Rectal smooth muscle tissue (tissue), 1 donor: ENCODE measurements at regions not wholly inside any gene's neighbourhood (a gene's known extent, or its start where the extent isn't known, plus 50 kb on each side); places are given as distances from the start of the nearest gene placed in this dataset.
"Not testable (repeated sequence)": the region's sequence is repeated elsewhere in the genome, so short reads cannot be mapped to it uniquely, and the experiment has no call there.

Experiments used
- H3K27ac ChIP-seq: one replicate; pipeline ENCODE4 v1.7.0; 2013; ENCODE audit warnings: low read depth, low read length, inconsistent platforms
- H3K27me3 ChIP-seq: one replicate; pipeline ENCODE4 v1.7.0; 2013; ENCODE audit warnings: low read length; ENCODE audit not compliant: control insufficient read depth, insufficient read depth
- H3K36me3 ChIP-seq: one replicate; pipeline ENCODE4 v1.7.0; 2013; ENCODE audit warnings: low read length; ENCODE audit not compliant: control insufficient read depth, insufficient read depth
- H3K4me1 ChIP-seq: one replicate; pipeline ENCODE4 v1.7.0; 2013; ENCODE audit warnings: low read length; ENCODE audit not compliant: control insufficient read depth, insufficient read depth
- H3K4me3 ChIP-seq: one replicate; pipeline ENCODE4 v1.7.0; 2013; ENCODE audit warnings: low read length
- H3K9ac ChIP-seq: one replicate; pipeline ENCODE4 v1.7.0; 2013; ENCODE audit warnings: low read length

- Histone ChIP-seq H3K27me3 (peaks cover 2% of the 10 kb centered on the region), H3K27ac (no peak overlapping the region), H3K36me3 (no peaks in the 10 kb centered on the region), H3K4me3 (no peak overlapping the region), H3K9ac (no peak overlapping the region), H3K4me1 (no peaks in the 10 kb centered on the region)
Observed at GRCh38 chr2:128591861-128592822, 273.5 kb upstream of the HS6ST1 start.

GRCh38 chr2:128593518-128593878 lies 274.8 kb upstream of the HS6ST1 start:
- Histone ChIP-seq H3K27me3 (peaks cover 2% of the 10 kb centered on the region), H3K27ac (no peak overlapping the region), H3K36me3 (no peaks in the 10 kb centered on the region), H3K4me3 (no peak overlapping the region), H3K9ac (no peak overlapping the region), H3K4me1 (no peaks in the 10 kb centered on the region)

GRCh38 chr2:128593879-128594650 lies 275.4 kb upstream of the HS6ST1 start:
- H3K27me3 ChIP-seq, result peaks cover 2% of the 10 kb centered on the region
- H3K4me1 ChIP-seq, result no peaks in the 10 kb centered on the region
- no peak overlapping the region for H3K4me3 ChIP-seq
- H3K36me3 ChIP-seq, result no peaks in the 10 kb centered on the region
- no peak overlapping the region for H3K27ac ChIP-seq
- H3K9ac ChIP-seq, result no peak overlapping the region

- Histone ChIP-seq H3K4me1 (no peaks in the 10 kb centered on the region), H3K4me3 (no peak overlapping the region), H3K36me3 (no peaks in the 10 kb centered on the region), H3K27me3 (peaks cover 2% of the 10 kb centered on the region), H3K27ac (no peak overlapping the region), H3K9ac (no peak overlapping the region)
Observed at GRCh38 chr2:128594651-128594910, 275.9 kb upstream of the HS6ST1 start.

- Histone ChIP-seq H3K4me1 (no peaks in the 10 kb centered on the region), H3K27me3 (peaks cover 2% of the 10 kb centered on the region), H3K9ac (no peak overlapping the region), H3K27ac (no peak overlapping the region), H3K4me3 (no peak overlapping the region), H3K36me3 (no peaks in the 10 kb centered on the region)
Observed at GRCh38 chr2:128594953-128595677, 276.4 kb upstream of the HS6ST1 start.

- peaks cover 2% of the 10 kb centered on the region for H3K27me3 ChIP-seq
- H3K4me3 ChIP-seq, result no peak overlapping the region
- H3K27ac ChIP-seq, result no peak overlapping the region
- H3K36me3 ChIP-seq, result no peaks in the 10 kb centered on the region
- H3K9ac ChIP-seq, result no peak overlapping the region
- no peaks in the 10 kb centered on the region for H3K4me1 ChIP-seq
Observed at GRCh38 chr2:128595763-128596395, 277.2 kb upstream of the HS6ST1 start.

GRCh38 chr2:128596396-128597120 lies 277.9 kb upstream of the HS6ST1 start:
- Histone ChIP-seq H3K27me3 (peaks cover 2% of the 10 kb centered on the region), H3K4me3 (no peak overlapping the region), H3K36me3 (no peaks in the 10 kb centered on the region), H3K9ac (no peak overlapping the region), H3K27ac (no peak overlapping the region), H3K4me1 (no peaks in the 10 kb centered on the region)

GRCh38 chr2:128597121-128597762 lies 278.6 kb upstream of the HS6ST1 start:
- Histone ChIP-seq H3K27ac (no peak overlapping the region), H3K27me3 (peaks cover 2% of the 10 kb centered on the region), H3K36me3 (no peaks in the 10 kb centered on the region), H3K4me3 (no peak overlapping the region), H3K4me1 (no peaks in the 10 kb centered on the region), H3K9ac (no peak overlapping the region)

GRCh38 chr2:128598260-128598659 lies 279.6 kb upstream of the HS6ST1 start:
- not testable (repeated sequence) for H3K36me3 ChIP-seq, H3K4me3 ChIP-seq, H3K4me1 ChIP-seq, H3K9ac ChIP-seq, H3K27ac ChIP-seq, H3K27me3 ChIP-seq

GRCh38 chr2:128598862-128599441 lies 280.3 kb upstream of the HS6ST1 start:
- no peaks in the 10 kb centered on the region for H3K36me3 ChIP-seq
- no peaks in the 10 kb centered on the region for H3K27me3 ChIP-seq
- no peak overlapping the region for H3K27ac ChIP-seq
- H3K4me3 ChIP-seq, result no peak overlapping the region
- H3K4me1 ChIP-seq, result no peaks in the 10 kb centered on the region
- no peak overlapping the region for H3K9ac ChIP-seq

- Histone ChIP-seq H3K4me3 (no peak overlapping the region), H3K27me3 (no peaks in the 10 kb centered on the region), H3K9ac (no peak overlapping the region), H3K27ac (no peak overlapping the region), H3K36me3 (no peaks in the 10 kb centered on the region), H3K4me1 (no peaks in the 10 kb centered on the region)
Observed at GRCh38 chr2:128599700-128600099, 281.0 kb upstream of the HS6ST1 start.
